ENCODE measurements at regions not wholly inside any gene's neighbourhood (a gene's known extent, or its start where the extent isn't known, plus 50 kb on each side); places are given as distances from the start of the nearest gene placed in this dataset.

DNA sequence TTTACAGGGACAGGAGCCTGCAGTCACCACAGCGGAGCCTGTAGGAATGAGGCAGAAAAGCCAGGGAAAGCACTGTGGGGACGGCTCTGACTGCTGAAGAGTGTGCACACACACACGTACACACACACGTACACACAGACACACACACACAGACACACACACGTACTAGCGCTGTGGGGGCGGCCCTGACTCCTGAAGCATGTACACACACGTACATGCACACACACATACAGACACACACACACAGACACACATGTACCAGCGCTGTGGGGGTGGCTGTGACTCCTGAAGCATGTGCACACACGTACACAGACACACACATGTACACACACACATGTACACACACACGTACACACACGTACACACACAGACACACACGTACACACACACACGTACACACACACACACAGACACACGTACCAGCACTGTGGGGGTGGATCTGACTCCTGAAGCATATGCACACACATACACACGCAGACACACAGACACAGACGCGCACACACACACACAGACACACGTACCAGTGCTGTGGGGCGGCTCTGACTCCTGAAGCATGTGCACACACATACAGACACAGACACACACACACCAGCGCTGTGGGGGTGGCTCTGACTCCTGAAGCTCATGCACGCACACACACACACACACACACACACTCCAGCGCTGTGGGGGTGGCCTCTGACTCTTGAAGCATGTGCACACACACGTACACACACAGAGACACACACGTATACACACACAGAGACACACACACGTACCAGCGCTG, 127.3 kb downstream of the DLL1 start:
- TF ChIP-seq, protein P1, sequence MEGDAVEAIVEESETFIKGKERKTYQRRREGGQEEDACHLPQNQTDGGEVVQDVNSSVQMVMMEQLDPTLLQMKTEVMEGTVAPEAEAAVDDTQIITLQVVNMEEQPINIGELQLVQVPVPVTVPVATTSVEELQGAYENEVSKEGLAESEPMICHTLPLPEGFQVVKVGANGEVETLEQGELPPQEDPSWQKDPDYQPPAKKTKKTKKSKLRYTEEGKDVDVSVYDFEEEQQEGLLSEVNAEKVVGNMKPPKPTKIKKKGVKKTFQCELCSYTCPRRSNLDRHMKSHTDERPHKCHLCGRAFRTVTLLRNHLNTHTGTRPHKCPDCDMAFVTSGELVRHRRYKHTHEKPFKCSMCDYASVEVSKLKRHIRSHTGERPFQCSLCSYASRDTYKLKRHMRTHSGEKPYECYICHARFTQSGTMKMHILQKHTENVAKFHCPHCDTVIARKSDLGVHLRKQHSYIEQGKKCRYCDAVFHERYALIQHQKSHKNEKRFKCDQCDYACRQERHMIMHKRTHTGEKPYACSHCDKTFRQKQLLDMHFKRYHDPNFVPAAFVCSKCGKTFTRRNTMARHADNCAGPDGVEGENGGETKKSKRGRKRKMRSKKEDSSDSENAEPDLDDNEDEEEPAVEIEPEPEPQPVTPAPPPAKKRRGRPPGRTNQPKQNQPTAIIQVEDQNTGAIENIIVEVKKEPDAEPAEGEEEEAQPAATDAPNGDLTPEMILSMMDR (IDR thresholded peaks at IDR 0.05; ENCODE audit: poor library complexity) = no peak
- TF ChIP-seq EZH2 (IDR thresholded peaks at IDR 0.05; ENCODE audit: borderline replicate concordance) = no peak
- TF ChIP-seq EZH2phosphoT487 (IDR thresholded peaks at IDR 0.05; ENCODE audit: low read depth, severe bottlenecking, unreplicated experiment) = no peak
